B cell (primary cell): ENCODE measurements at regions not wholly inside any gene's neighbourhood (a gene's known extent, or its start where the extent isn't known, plus 50 kb on each side); places are given as distances from the start of the nearest gene placed in this dataset.
A peak's percentile ranks its signal among the peaks of the same experiment; 100 is the strongest.
"Not testable (repeated sequence)": the region's sequence is repeated elsewhere in the genome, so short reads cannot be mapped to it uniquely, and the experiment has no call there.

Source experiments
- ATAC-seq: fragments of 200-7000 bp; cut with Tn5 transposase; one replicate; pipeline ENCODE4 v1.10.0; 2021; ENCODE audit warnings: low read depth, mild to moderate bottlenecking, moderate number of reproducible peaks, moderate library complexity
- CTCF ChIA-PET: fragments of 350-600 bp; sonication (Branson Sonifier 250); formaldehyde crosslinking; loops from one replicate; lab custom pipeline; 2021; ENCODE audit warnings: antibody characterized with exemption, inconsistent platforms; lab: Charles Lee
- POLR2A ChIA-PET: fragments of 350-600 bp; sonication (Branson Sonifier 250); formaldehyde crosslinking; loops from one replicate; lab custom pipeline; 2021; ENCODE audit warnings: antibody characterized with exemption; lab: Charles Lee
- DNase-seq: peaks from one replicate; pipeline ENCODE4 v3.0.0; 2013
- H2AFZ ChIP-seq: 2 replicates; pipeline ENCODE4 v1.6.1; 2012; ENCODE audit warnings: mild to moderate bottlenecking, low read depth, low read length; ENCODE audit not compliant: insufficient read depth, poor library complexity, severe bottlenecking
- H3K27ac ChIP-seq, 2 donors: 1 replicate in 1 of 2; 2 replicates in 1 of 2; pipeline ENCODE4 v1.5.1; 2012 to 2013; ENCODE audit warnings: low read length in 2 of 2, mild to moderate bottlenecking in 2 of 2, moderate library complexity in 1 of 2
- H3K27me3 ChIP-seq, 4 experiments: fragments of 200-600 bp in 1 of 4; sonication (generic) in 1 of 4; replicated peaks in 1 of 4; 1 replicate in 2 of 4; 2 replicates in 2 of 4; pipeline versions ENCODE4 v1.6.1 to v1.7.0; 2013 to 2016; ENCODE audit warnings: low read length in 3 of 4, mild to moderate bottlenecking in 2 of 4, mixed read lengths in 1 of 4, moderate library complexity in 1 of 4; ENCODE audit not compliant: insufficient read depth in 4 of 4, control insufficient read depth in 3 of 4; ENCODE audit errors: control extremely low read depth in 1 of 4
- H3K36me3 ChIP-seq, 2 experiments: replicated peaks in 1 of 2; 1 replicate in 1 of 2; 2 replicates in 1 of 2; pipeline versions ENCODE4 v1.6.1 to v1.7.1; 2013; ENCODE audit warnings: low read length in 1 of 2; ENCODE audit not compliant: insufficient read depth in 2 of 2, control insufficient read depth in 1 of 2; ENCODE audit errors: control extremely low read depth in 1 of 2, extremely low read depth in 1 of 2
- H3K4me1 ChIP-seq, 2 donors: fragments of 200-600 bp in 1 of 2; sonication (generic) in 1 of 2; 1 replicate in 1 of 2; 2 replicates in 1 of 2; pipeline versions ENCODE4 v1.5.1 to v1.6.1; 2013 to 2017; ENCODE audit warnings: low read length in 2 of 2; ENCODE audit not compliant: control insufficient read depth in 2 of 2, insufficient read depth in 2 of 2
- H3K4me2 ChIP-seq: replicated peaks from 2 replicates; pipeline ENCODE3; 2012; ENCODE audit warnings: mild to moderate bottlenecking, low read depth, low read length; ENCODE audit not compliant: poor library complexity, severe bottlenecking
- H3K4me3 ChIP-seq, 5 experiments: fragments of 200-600 bp in 1 of 5; sonication (generic) in 1 of 5; 1 replicate in 3 of 5; 2 replicates in 2 of 5; pipeline versions ENCODE4 v1.5.1 to v1.7.0; 2011 to 2016; ENCODE audit warnings: low read length in 4 of 5, mild to moderate bottlenecking in 4 of 5, low read depth in 2 of 5, control low read depth in 1 of 5, moderate library complexity in 1 of 5; ENCODE audit not compliant: insufficient read depth in 1 of 5; ENCODE audit errors: control extremely low read depth in 1 of 5, extremely low read depth in 1 of 5
- H3K79me2 ChIP-seq: fragments of 200-600 bp; sonication (generic); one replicate; pipeline ENCODE4 v1.6.0; 2016; ENCODE audit warnings: low read length; ENCODE audit not compliant: control insufficient read depth, insufficient read depth
- H3K9ac ChIP-seq: fragments of 200-600 bp; sonication (generic); 2 replicates; pipeline ENCODE4 v1.6.1; 2017; ENCODE audit warnings: mild to moderate bottlenecking, low read length, moderate library complexity
- H3K9me3 ChIP-seq, 3 donors: one replicate each; pipeline versions ENCODE4 v1.6.1 to v1.7.1; 2013; ENCODE audit warnings: low read length in 2 of 3; ENCODE audit not compliant: control insufficient read depth in 2 of 3, insufficient read depth in 1 of 3; ENCODE audit errors: control extremely low read depth in 1 of 3
- H4K20me1 ChIP-seq: 2 replicates; pipeline ENCODE4 v1.6.0; 2012; ENCODE audit warnings: mild to moderate bottlenecking, low read length; ENCODE audit not compliant: insufficient read depth, control insufficient read depth, poor library complexity, severe bottlenecking
- H3K27ac Mint-ChIP-seq: one replicate; pipeline ENCODE4 v1.8.0; 2021; ENCODE audit warnings: mixed read lengths
- H3K27me3 Mint-ChIP-seq: one replicate; pipeline ENCODE4 v1.8.0; 2021; ENCODE audit warnings: mixed read lengths
- H3K4me1 Mint-ChIP-seq: one replicate; pipeline ENCODE4 v1.8.0; 2021; ENCODE audit warnings: mixed read lengths
- H3K4me3 Mint-ChIP-seq: one replicate; pipeline ENCODE4 v1.8.0; 2021; ENCODE audit warnings: mixed read lengths
- H3K9me3 Mint-ChIP-seq: one replicate; pipeline ENCODE4 v1.8.0; 2022; ENCODE audit warnings: mixed read lengths; ENCODE audit not compliant: insufficient read depth
- CTCF ChIP-seq: fragments of 200-600 bp; IDR thresholded peaks from one replicate; pipeline ENCODE4 v1.8.0; 2022; ENCODE audit warnings: antibody characterized with exemption, mild to moderate bottlenecking
- EZH2 ChIP-seq: IDR thresholded peaks from 2 replicates; pipeline ENCODE4 v1.6.1; 2012; ENCODE audit warnings: borderline replicate concordance, low read depth, mild to moderate bottlenecking, moderate library complexity, low read length; ENCODE audit not compliant: insufficient read depth, poor library complexity, severe bottlenecking
- WGBS: methylation state at CpG from one replicate; pipeline ENCODE4 v1.1.5; 2013; ENCODE audit warnings: missing lambda C conversion rate; ENCODE audit not compliant: insufficient coverage; 5-methylcytosine and 5-hydroxymethylcytosine counted together
- intact Hi-C: fragments of 100-400 bp; cut with micrococcal nuclease; formaldehyde crosslinking; loops from one replicate; pipeline ENCODE4 v1.10.0; 2022

DNA sequence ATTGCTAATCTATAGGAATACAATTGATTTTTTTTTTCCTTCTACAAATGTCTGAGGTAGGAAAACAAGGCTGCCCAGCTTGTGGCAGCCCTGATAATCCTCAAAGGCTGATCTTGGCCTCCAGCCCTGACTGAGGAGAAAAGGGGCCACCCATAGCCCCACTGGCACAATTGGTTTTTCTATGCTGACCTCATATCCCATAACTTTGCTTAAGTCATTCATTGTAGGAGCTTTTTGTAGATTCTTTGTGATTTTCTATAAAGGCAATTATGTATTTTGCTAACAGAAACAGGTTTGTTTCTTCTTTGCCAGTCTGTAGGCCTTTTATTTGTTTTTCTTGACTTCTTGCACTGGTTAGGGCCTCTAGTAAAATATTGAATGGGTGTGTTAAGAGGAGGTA is 80.2 kb upstream of the C15orf39 start:
- H3K79me2 ChIP-seq = no peaks in the 10 kb centered on the region
- no peak overlapping the region for H3K9ac ChIP-seq
- POLR2A ChIA-PET = no interaction called here
- TF ChIP-seq CTCF = no peak
- TF ChIP-seq EZH2 = no peak
- no peak overlapping the region for H3K27ac Mint-ChIP-seq
- H3K4me2 ChIP-seq = no peak overlapping the region
- H3K27me3 Mint-ChIP-seq = no peaks in the 10 kb centered on the region
- ATAC-seq (no peak), DNase-seq (no peak)
- no peak overlapping the region for H2AFZ ChIP-seq
- H3K4me1 Mint-ChIP-seq = peaks cover 14% of the 10 kb centered on the region
- no peak overlapping the region for H3K4me3 ChIP-seq
- no peaks in the 10 kb centered on the region for H3K36me3 ChIP-seq
- H4K20me1 ChIP-seq = no peaks in the 10 kb centered on the region
- no peak overlapping the region for H3K27ac ChIP-seq
- H3K9me3 ChIP-seq = peaks cover 0 to 2% (median 0%) of the 10 kb centered on the region in 3 donors
- H3K4me3 Mint-ChIP-seq = no peak overlapping the region
- H3K4me1 ChIP-seq = peaks cover 8 to 15% of the 10 kb centered on the region in 2 donors
- H3K27me3 ChIP-seq = no peaks in the 10 kb centered on the region
- intact Hi-C loops = no loop called here
- no peaks in the 10 kb centered on the region for H3K9me3 Mint-ChIP-seq
- CTCF ChIA-PET = interaction anchor here (1.4 kb wide), 1 partner anchor 78 kb away, joined by 3 read pairs; no protein-coding TSS in a partner anchor

- Histone ChIP-seq H4K20me1 (no peaks in the 10 kb centered on the region), H3K9ac (no peak overlapping the region), H2AFZ (no peak overlapping the region), H3K4me2 (no peak overlapping the region), H3K27me3 (no peaks in the 10 kb centered on the region), H3K9me3 (no peaks in the 10 kb centered on the region), H3K4me3 (no peak overlapping the region), H3K4me1 (peaks cover 8 to 15% of the 10 kb centered on the region in 2 donors), H3K36me3 (no peaks in the 10 kb centered on the region), H3K79me2 (no peaks in the 10 kb centered on the region), H3K27ac (no peak overlapping the region)
- POLR2A ChIA-PET = no interaction called here
- CTCF ChIA-PET = interaction anchor here (1.1 kb wide), 1 partner anchor 80 kb away, joined by 4 read pairs; no protein-coding TSS in a partner anchor
- no peaks in the 10 kb centered on the region for H3K9me3 Mint-ChIP-seq
- H3K27me3 Mint-ChIP-seq = no peaks in the 10 kb centered on the region
- TF ChIP-seq EZH2 (no peak), CTCF (no peak)
- intact Hi-C loops = no loop called here
- 0% methylated on average over 1 of the region's 5 CpGs for WGBS
- ATAC-seq = no peak
- H3K27ac Mint-ChIP-seq = no peak overlapping the region
- no peak overlapping the region for H3K4me3 Mint-ChIP-seq
- DNase-seq = no peak
- H3K4me1 Mint-ChIP-seq = peaks cover 14% of the 10 kb centered on the region
Observed at GRCh38 chr15:75123395-75123794, 78.3 kb upstream of the C15orf39 start.

DNA sequence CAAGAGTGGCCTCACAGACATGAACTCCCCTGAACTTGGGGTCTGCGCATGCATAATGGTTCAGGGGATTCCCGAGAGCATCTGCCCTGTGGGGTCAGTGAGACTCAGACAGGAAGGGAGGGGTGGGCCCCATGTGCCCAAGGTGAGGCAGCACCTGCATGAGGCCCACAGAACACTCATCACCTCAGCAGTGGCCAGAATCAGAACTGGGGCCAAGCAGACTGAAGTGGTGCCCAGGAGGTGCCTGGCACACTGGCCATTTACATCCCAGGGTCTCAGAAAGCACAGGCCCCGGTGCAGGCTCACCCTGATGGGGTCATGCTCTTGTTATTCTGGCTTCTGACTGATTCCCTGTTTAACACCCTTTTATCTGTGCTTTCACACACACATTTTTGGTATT is 77.4 kb upstream of the C15orf39 start:
- H3K4me2 ChIP-seq, POLR2A ChIA-PET, H3K9me3 Mint-ChIP-seq, intact Hi-C loops, H3K4me3 ChIP-seq, ATAC-seq, H3K4me3 Mint-ChIP-seq, H3K27me3 ChIP-seq, H3K9ac ChIP-seq, H3K27ac ChIP-seq, H3K9me3 ChIP-seq, H3K36me3 ChIP-seq, H2AFZ ChIP-seq, H3K27me3 Mint-ChIP-seq, H3K79me2 ChIP-seq, DNase-seq, H4K20me1 ChIP-seq: not testable (repeated sequence)
- CTCF ChIA-PET = interaction anchor here (1.8 to 2.2 kb wide), 2 partner anchors 80 to 81 kb away, joined by 8 to 10 read pairs; no protein-coding TSS in a partner anchor
- Mint-ChIP-seq H3K27ac (peak overlapping the region; percentile 20), H3K4me1 (peaks cover 14% of the 10 kb centered on the region)
- 85% methylated on average over 2 of the region's 3 CpGs for WGBS
- H3K4me1 ChIP-seq = peaks cover 8 to 15% of the 10 kb centered on the region in 2 donors
